ENCODE measurements at regions not wholly inside any gene's neighbourhood (a gene's known extent, or its start where the extent isn't known, plus 50 kb on each side); places are given as distances from the start of the nearest gene placed in this dataset.

GRCh38 chr6:15968519-15968918 lies 160.4 kb upstream of the MYLIP start:
- no peak for TF ChIP-seq POLR2A (IDR thresholded peaks at IDR 0.05; ENCODE audit: low read length)
- no peak for TF ChIP-seq GATA1 (IDR thresholded peaks at IDR 0.05; ENCODE audit: low read depth, low read length)
